Breast epithelium (tissue), 3 donors: ENCODE measurements at regions not wholly inside any gene's neighbourhood (a gene's known extent, or its start where the extent isn't known, plus 50 kb on each side); places are given as distances from the start of the nearest gene placed in this dataset.

Experiments
- CTCF ChIP-seq, 3 donors: fragments of 450-650 bp; IDR thresholded peaks; one replicate each; pipeline ENCODE4 v1.5.1; 2016 to 2017; ENCODE audit warnings: antibody characterized with exemption in 3 of 3, mild to moderate bottlenecking in 3 of 3, moderate library complexity in 3 of 3
- POLR2A ChIP-seq: fragments of 450-650 bp; IDR thresholded peaks from one replicate; pipeline ENCODE4 v1.6.1; 2016; ENCODE audit warnings: antibody characterized with exemption, mild to moderate bottlenecking, moderate library complexity
- POLR2AphosphoS5 ChIP-seq, 3 donors: sonication (generic); formaldehyde crosslinking; IDR thresholded peaks; one replicate each; pipeline ENCODE4 v1.6.1; 2017; ENCODE audit warnings: antibody characterized with exemption in 3 of 3

DNA sequence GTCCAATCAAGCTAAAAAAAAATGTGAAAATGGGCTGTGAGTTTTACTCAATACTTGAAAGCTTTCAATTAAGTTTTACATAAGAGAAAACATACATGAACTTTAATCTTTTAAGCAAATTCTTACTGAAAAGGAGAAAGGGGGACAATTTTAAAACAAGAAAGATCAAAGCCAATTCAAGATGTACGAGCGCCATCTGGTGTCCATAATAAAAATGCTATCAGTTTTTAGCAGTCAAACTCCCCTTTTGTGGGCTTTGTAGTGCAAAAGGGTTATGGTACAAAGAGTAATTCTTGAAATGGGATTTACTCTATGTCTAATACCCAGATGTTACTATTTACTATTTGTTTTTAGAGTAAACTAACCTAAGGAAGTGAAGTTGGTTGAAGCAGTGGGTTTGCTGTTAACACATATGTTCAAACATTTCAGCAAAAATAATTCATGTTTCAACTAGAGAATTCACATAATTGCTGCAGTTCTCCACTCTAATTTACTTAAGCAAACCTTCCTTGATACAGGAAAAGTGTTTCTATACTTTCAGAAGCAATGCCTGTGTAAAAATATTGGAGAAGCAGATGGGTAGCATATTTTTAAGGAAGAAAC is 228.2 kb upstream of the TYRP1 start:
- TF ChIP-seq POLR2A (no peak), CTCF (IDR thresholded peaks at IDR 0.05) (peak in 1 of 3 donors; percentile 42), POLR2AphosphoS5 (IDR thresholded peaks at IDR 0.05) (no peak)
